HG03378 (cell line): ENCODE measurements at regions not wholly inside any gene's neighbourhood (a gene's known extent, or its start where the extent isn't known, plus 50 kb on each side); places are given as distances from the start of the nearest gene placed in this dataset.
"Not testable (repeated sequence)": the region's sequence is repeated elsewhere in the genome, so short reads cannot be mapped to it uniquely, and the experiment has no call there.

Source experiments
- ATAC-seq: cut with Tn5 transposase; IDR thresholded peaks from one replicate; pipeline ENCODE4 v1.9.1; 2021; ENCODE audit warnings: mild to moderate bottlenecking, moderate library complexity; ENCODE audit not compliant: unreplicated experiment

GRCh38 chr3:176106380-176106779 lies 1090.9 kb downstream of the TBL1XR1 start:
- no peak for ATAC-seq

- ATAC-seq: no peak
Measured at GRCh38 chr3:176097027-176097426, 1100.3 kb downstream of the TBL1XR1 start.

GRCh38 chr3:176093892-176094291 lies 1103.4 kb downstream of the TBL1XR1 start:
- ATAC-seq: not testable (repeated sequence)

GRCh38 chr3:176090727-176091126 lies 1106.6 kb downstream of the TBL1XR1 start:
- ATAC-seq: no peak

GRCh38 chr3:176088962-176089383 lies 1108.3 kb downstream of the TBL1XR1 start:
- ATAC-seq: no peak

- no peak for ATAC-seq
Measured at GRCh38 chr3:176087066-176087697, 1110.1 kb downstream of the TBL1XR1 start.

GRCh38 chr3:176079785-176080184 lies 1117.5 kb downstream of the TBL1XR1 start:
- ATAC-seq: no peak

- no peak for ATAC-seq
Measured at GRCh38 chr3:176078906-176079305, 1118.4 kb downstream of the TBL1XR1 start.

GRCh38 chr3:176075491-176075890 lies 1121.8 kb downstream of the TBL1XR1 start:
- ATAC-seq: no peak

GRCh38 chr3:176075046-176075445 lies 1122.2 kb downstream of the TBL1XR1 start:
- ATAC-seq: no peak

- ATAC-seq: no peak
Measured at GRCh38 chr3:176074096-176074495, 1123.2 kb downstream of the TBL1XR1 start.

GRCh38 chr3:176071943-176072342 lies 1125.3 kb downstream of the TBL1XR1 start:
- ATAC-seq: no peak

- ATAC-seq: no peak
Measured at GRCh38 chr3:176068750-176069149, 1128.5 kb downstream of the TBL1XR1 start.

GRCh38 chr3:176058856-176059255 lies 1138.4 kb downstream of the TBL1XR1 start:
- no peak for ATAC-seq

- no peak for ATAC-seq
Measured at GRCh38 chr3:176055836-176056235, 1141.4 kb downstream of the TBL1XR1 start.

GRCh38 chr3:176051766-176052165 lies 1145.5 kb downstream of the TBL1XR1 start:
- no peak for ATAC-seq

GRCh38 chr3:176046703-176047102 lies 1150.6 kb downstream of the TBL1XR1 start:
- no peak for ATAC-seq

GRCh38 chr3:176041812-176042211 lies 1155.5 kb downstream of the TBL1XR1 start:
- ATAC-seq: no peak

GRCh38 chr3:176041185-176041584 lies 1156.1 kb downstream of the TBL1XR1 start:
- ATAC-seq: no peak

GRCh38 chr3:176037636-176038035 lies 1159.6 kb downstream of the TBL1XR1 start:
- ATAC-seq: no peak

- ATAC-seq: no peak
Measured at GRCh38 chr3:176032043-176032442, 1165.2 kb downstream of the TBL1XR1 start.

- not testable (repeated sequence) for ATAC-seq
Measured at GRCh38 chr3:176016203-176016602, 1157.1 kb downstream of the NAALADL2 start.

- not testable (repeated sequence) for ATAC-seq
Measured at GRCh38 chr3:176015228-176015627, 1156.1 kb downstream of the NAALADL2 start.
